B cell (primary cell): ENCODE measurements at regions not wholly inside any gene's neighbourhood (a gene's known extent, or its start where the extent isn't known, plus 50 kb on each side); places are given as distances from the start of the nearest gene placed in this dataset.

Experiments
- ATAC-seq: fragments of 200-7000 bp; cut with Tn5 transposase; one replicate; pipeline ENCODE4 v1.10.0; 2021; ENCODE audit warnings: low read depth, mild to moderate bottlenecking, moderate number of reproducible peaks, moderate library complexity
- CTCF ChIA-PET: fragments of 350-600 bp; sonication (Branson Sonifier 250); formaldehyde crosslinking; loops from one replicate; lab custom pipeline; 2021; ENCODE audit warnings: antibody characterized with exemption, inconsistent platforms; lab: Charles Lee
- POLR2A ChIA-PET: fragments of 350-600 bp; sonication (Branson Sonifier 250); formaldehyde crosslinking; loops from one replicate; lab custom pipeline; 2021; ENCODE audit warnings: antibody characterized with exemption; lab: Charles Lee
- DNase-seq: peaks from one replicate; pipeline ENCODE4 v3.0.0; 2013
- H2AFZ ChIP-seq: 2 replicates; pipeline ENCODE4 v1.6.1; 2012; ENCODE audit warnings: mild to moderate bottlenecking, low read depth, low read length; ENCODE audit not compliant: insufficient read depth, poor library complexity, severe bottlenecking
- H3K27ac ChIP-seq, 2 donors: 1 replicate in 1 of 2; 2 replicates in 1 of 2; pipeline ENCODE4 v1.5.1; 2012 to 2013; ENCODE audit warnings: low read length in 2 of 2, mild to moderate bottlenecking in 2 of 2, moderate library complexity in 1 of 2
- H3K27me3 ChIP-seq, 4 experiments: fragments of 200-600 bp in 1 of 4; sonication (generic) in 1 of 4; replicated peaks in 1 of 4; 1 replicate in 2 of 4; 2 replicates in 2 of 4; pipeline versions ENCODE4 v1.6.1 to v1.7.0; 2013 to 2016; ENCODE audit warnings: low read length in 3 of 4, mild to moderate bottlenecking in 2 of 4, mixed read lengths in 1 of 4, moderate library complexity in 1 of 4; ENCODE audit not compliant: insufficient read depth in 4 of 4, control insufficient read depth in 3 of 4; ENCODE audit errors: control extremely low read depth in 1 of 4
- H3K36me3 ChIP-seq, 2 experiments: replicated peaks in 1 of 2; 1 replicate in 1 of 2; 2 replicates in 1 of 2; pipeline versions ENCODE4 v1.6.1 to v1.7.1; 2013; ENCODE audit warnings: low read length in 1 of 2; ENCODE audit not compliant: insufficient read depth in 2 of 2, control insufficient read depth in 1 of 2; ENCODE audit errors: control extremely low read depth in 1 of 2, extremely low read depth in 1 of 2
- H3K4me1 ChIP-seq, 2 donors: fragments of 200-600 bp in 1 of 2; sonication (generic) in 1 of 2; 1 replicate in 1 of 2; 2 replicates in 1 of 2; pipeline versions ENCODE4 v1.5.1 to v1.6.1; 2013 to 2017; ENCODE audit warnings: low read length in 2 of 2; ENCODE audit not compliant: control insufficient read depth in 2 of 2, insufficient read depth in 2 of 2
- H3K4me2 ChIP-seq: replicated peaks from 2 replicates; pipeline ENCODE3; 2012; ENCODE audit warnings: mild to moderate bottlenecking, low read depth, low read length; ENCODE audit not compliant: poor library complexity, severe bottlenecking
- H3K4me3 ChIP-seq, 5 experiments: fragments of 200-600 bp in 1 of 5; sonication (generic) in 1 of 5; 1 replicate in 3 of 5; 2 replicates in 2 of 5; pipeline versions ENCODE4 v1.5.1 to v1.7.0; 2011 to 2016; ENCODE audit warnings: low read length in 4 of 5, mild to moderate bottlenecking in 4 of 5, low read depth in 2 of 5, control low read depth in 1 of 5, moderate library complexity in 1 of 5; ENCODE audit not compliant: insufficient read depth in 1 of 5; ENCODE audit errors: control extremely low read depth in 1 of 5, extremely low read depth in 1 of 5
- H3K79me2 ChIP-seq: fragments of 200-600 bp; sonication (generic); one replicate; pipeline ENCODE4 v1.6.0; 2016; ENCODE audit warnings: low read length; ENCODE audit not compliant: control insufficient read depth, insufficient read depth
- H3K9ac ChIP-seq: fragments of 200-600 bp; sonication (generic); 2 replicates; pipeline ENCODE4 v1.6.1; 2017; ENCODE audit warnings: mild to moderate bottlenecking, low read length, moderate library complexity
- H3K9me3 ChIP-seq, 3 donors: one replicate each; pipeline versions ENCODE4 v1.6.1 to v1.7.1; 2013; ENCODE audit warnings: low read length in 2 of 3; ENCODE audit not compliant: control insufficient read depth in 2 of 3, insufficient read depth in 1 of 3; ENCODE audit errors: control extremely low read depth in 1 of 3
- H4K20me1 ChIP-seq: 2 replicates; pipeline ENCODE4 v1.6.0; 2012; ENCODE audit warnings: mild to moderate bottlenecking, low read length; ENCODE audit not compliant: insufficient read depth, control insufficient read depth, poor library complexity, severe bottlenecking
- H3K27ac Mint-ChIP-seq: one replicate; pipeline ENCODE4 v1.8.0; 2021; ENCODE audit warnings: mixed read lengths
- H3K27me3 Mint-ChIP-seq: one replicate; pipeline ENCODE4 v1.8.0; 2021; ENCODE audit warnings: mixed read lengths
- H3K4me1 Mint-ChIP-seq: one replicate; pipeline ENCODE4 v1.8.0; 2021; ENCODE audit warnings: mixed read lengths
- H3K4me3 Mint-ChIP-seq: one replicate; pipeline ENCODE4 v1.8.0; 2021; ENCODE audit warnings: mixed read lengths
- H3K9me3 Mint-ChIP-seq: one replicate; pipeline ENCODE4 v1.8.0; 2022; ENCODE audit warnings: mixed read lengths; ENCODE audit not compliant: insufficient read depth
- EZH2 ChIP-seq: IDR thresholded peaks from 2 replicates; pipeline ENCODE4 v1.6.1; 2012; ENCODE audit warnings: borderline replicate concordance, low read depth, mild to moderate bottlenecking, moderate library complexity, low read length; ENCODE audit not compliant: insufficient read depth, poor library complexity, severe bottlenecking
- WGBS: methylation state at CpG from one replicate; pipeline ENCODE4 v1.1.5; 2013; ENCODE audit warnings: missing lambda C conversion rate; ENCODE audit not compliant: insufficient coverage; 5-methylcytosine and 5-hydroxymethylcytosine counted together
- intact Hi-C: fragments of 100-400 bp; cut with micrococcal nuclease; formaldehyde crosslinking; loops from one replicate; pipeline ENCODE4 v1.10.0; 2022
- TF ChIP-seq, protein P1 (sequence below): fragments of 200-600 bp; IDR thresholded peaks from one replicate; pipeline ENCODE4 v1.8.0; 2022; ENCODE audit warnings: antibody characterized with exemption, mild to moderate bottlenecking

DNA sequence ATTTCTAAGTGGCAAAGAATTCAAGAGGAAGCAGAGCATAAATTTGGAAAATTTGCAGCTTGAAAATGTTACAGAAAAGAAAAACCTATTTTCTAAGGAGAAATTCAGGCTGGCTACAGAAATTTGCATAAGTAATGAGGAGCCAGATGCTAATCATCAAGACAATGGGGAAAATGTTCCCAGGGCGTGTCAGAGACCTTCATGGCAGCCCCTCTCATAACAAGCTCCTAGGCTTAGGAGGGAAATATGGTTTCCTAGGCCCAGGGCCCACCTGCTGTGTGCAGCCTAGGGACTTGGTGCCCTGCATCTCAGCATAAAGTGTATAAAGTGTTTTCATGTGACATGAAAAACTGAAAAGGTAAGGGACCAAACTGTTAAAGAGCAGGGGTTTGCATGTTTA is 1796.3 kb upstream of the FLRT2 start:
- Histone ChIP-seq H4K20me1 (no peaks in the 10 kb centered on the region), H3K4me1 (no peaks in the 10 kb centered on the region), H3K27ac (no peak overlapping the region), H3K4me3 (no peak overlapping the region), H3K9ac (no peak overlapping the region), H3K79me2 (no peaks in the 10 kb centered on the region), H3K36me3 (no peaks in the 10 kb centered on the region), H3K4me2 (no peak overlapping the region), H2AFZ (no peak overlapping the region), H3K9me3 (peaks cover 0 to 7% (median 0%) of the 10 kb centered on the region in 3 donors), H3K27me3 (no peaks in the 10 kb centered on the region)
- ChIA-PET POLR2A (no interaction called here), CTCF (no interaction called here)
- TF ChIP-seq, protein P1, sequence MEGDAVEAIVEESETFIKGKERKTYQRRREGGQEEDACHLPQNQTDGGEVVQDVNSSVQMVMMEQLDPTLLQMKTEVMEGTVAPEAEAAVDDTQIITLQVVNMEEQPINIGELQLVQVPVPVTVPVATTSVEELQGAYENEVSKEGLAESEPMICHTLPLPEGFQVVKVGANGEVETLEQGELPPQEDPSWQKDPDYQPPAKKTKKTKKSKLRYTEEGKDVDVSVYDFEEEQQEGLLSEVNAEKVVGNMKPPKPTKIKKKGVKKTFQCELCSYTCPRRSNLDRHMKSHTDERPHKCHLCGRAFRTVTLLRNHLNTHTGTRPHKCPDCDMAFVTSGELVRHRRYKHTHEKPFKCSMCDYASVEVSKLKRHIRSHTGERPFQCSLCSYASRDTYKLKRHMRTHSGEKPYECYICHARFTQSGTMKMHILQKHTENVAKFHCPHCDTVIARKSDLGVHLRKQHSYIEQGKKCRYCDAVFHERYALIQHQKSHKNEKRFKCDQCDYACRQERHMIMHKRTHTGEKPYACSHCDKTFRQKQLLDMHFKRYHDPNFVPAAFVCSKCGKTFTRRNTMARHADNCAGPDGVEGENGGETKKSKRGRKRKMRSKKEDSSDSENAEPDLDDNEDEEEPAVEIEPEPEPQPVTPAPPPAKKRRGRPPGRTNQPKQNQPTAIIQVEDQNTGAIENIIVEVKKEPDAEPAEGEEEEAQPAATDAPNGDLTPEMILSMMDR, result no peak
- no peak for TF ChIP-seq EZH2
- no CpG with 5 or more reads among the region's 1 CpG for WGBS
- Mint-ChIP-seq H3K4me1 (no peaks in the 10 kb centered on the region), H3K27ac (no peak overlapping the region), H3K9me3 (peaks cover 16% of the 10 kb centered on the region), H3K4me3 (no peak overlapping the region), H3K27me3 (no peaks in the 10 kb centered on the region)
- ATAC-seq (no peak), DNase-seq (no peak)
- intact Hi-C loops, result no loop called here

DNA sequence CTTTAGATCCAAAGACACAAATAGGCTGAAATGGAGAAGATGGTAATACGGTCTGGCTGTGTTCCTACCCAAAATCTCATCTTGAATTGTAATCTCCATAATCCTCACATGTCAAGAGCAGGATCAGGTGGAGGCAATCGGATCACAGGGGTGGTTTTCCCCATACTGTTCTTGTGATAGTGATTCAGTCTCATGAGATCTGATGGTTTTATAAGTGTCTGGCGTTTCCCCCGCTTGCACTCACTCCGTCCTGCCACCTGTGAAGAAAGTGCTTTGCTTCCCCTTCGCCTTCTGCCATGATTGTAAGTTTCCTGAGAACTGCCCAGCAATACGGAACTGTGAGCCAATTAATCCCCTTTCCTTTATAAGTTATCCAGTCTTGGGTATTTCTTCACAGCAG is 1795.5 kb upstream of the FLRT2 start:
- H3K9me3 Mint-ChIP-seq, result peaks cover 14% of the 10 kb centered on the region
- H3K4me3 Mint-ChIP-seq, result no peak overlapping the region
- 80% methylated on average over 4 of the region's 7 CpGs for WGBS
- intact Hi-C loops, result no loop called here
- Histone ChIP-seq H4K20me1 (no peaks in the 10 kb centered on the region), H3K9me3 (peaks cover 0 to 3% (median 0%) of the 10 kb centered on the region in 3 donors), H2AFZ (no peak overlapping the region), H3K79me2 (no peaks in the 10 kb centered on the region), H3K36me3 (no peaks in the 10 kb centered on the region), H3K27me3 (no peaks in the 10 kb centered on the region), H3K4me3 (no peak overlapping the region), H3K4me1 (no peaks in the 10 kb centered on the region), H3K27ac (no peak overlapping the region), H3K9ac (no peak overlapping the region), H3K4me2 (no peak overlapping the region)
- H3K27me3 Mint-ChIP-seq, result no peaks in the 10 kb centered on the region
- POLR2A ChIA-PET, result no interaction called here
- H3K4me1 Mint-ChIP-seq, result no peaks in the 10 kb centered on the region
- ATAC-seq (no peak), DNase-seq (no peak)
- no peak overlapping the region for H3K27ac Mint-ChIP-seq
- CTCF ChIA-PET, result no interaction called here
- TF ChIP-seq EZH2, result no peak
- TF ChIP-seq, protein P1, result no peak
